H1 (cell line): ENCODE measurements at regions not wholly inside any gene's neighbourhood (a gene's known extent, or its start where the extent isn't known, plus 50 kb on each side); places are given as distances from the start of the nearest gene placed in this dataset.

ENCODE experiments used
- CTCF ChIA-PET: fragments of 300-600 bp; sonication (Branson Sonifier 250); formaldehyde crosslinking; loops from one replicate; lab custom pipeline; 2021; ENCODE audit not compliant: partially characterized antibody; lab: Charles Lee
- POLR2A ChIA-PET: fragments of 300-600 bp; sonication (Branson Sonifier 250); formaldehyde crosslinking; loops from one replicate; lab custom pipeline; 2021; ENCODE audit warnings: inconsistent platforms; ENCODE audit not compliant: partially characterized antibody; lab: Charles Lee
- DNase-seq, 2 experiments: peaks; one replicate each; pipeline versions ENCODE4 v3.0.0 to v3.0.0-alpha.2; 2010 to 2022; ENCODE audit warnings: low spot score in 2 of 2, low read depth in 1 of 2, mixed read lengths in 1 of 2
- FAIRE-seq: peaks from 2 replicates; lab custom pipeline; 2011; peaks lifted over from hg19 to GRCh38; lab: Jason Lieb, UNC
- H2AFZ ChIP-seq: 2 replicates; pipeline ENCODE4 v1.8.1; 2012; ENCODE audit warnings: low read length, inconsistent platforms
- H2AK5ac ChIP-seq: 2 replicates; pipeline ENCODE4 v1.6.1; 2013; ENCODE audit warnings: low read depth, low read length
- H2BK120ac ChIP-seq: replicated peaks from 2 replicates; pipeline ENCODE3; 2013; ENCODE audit warnings: low read depth, low read length, inconsistent platforms
- H2BK12ac ChIP-seq: 2 replicates; pipeline ENCODE4 v1.6.1; 2013; ENCODE audit warnings: low read depth, low read length
- H2BK15ac ChIP-seq: 2 replicates; pipeline ENCODE4 v1.6.1; 2013; ENCODE audit warnings: low read length
- H2BK20ac ChIP-seq: 2 replicates; pipeline ENCODE4 v1.6.1; 2013; ENCODE audit warnings: low read length
- H2BK5ac ChIP-seq: 2 replicates; pipeline ENCODE4 v1.6.1; 2013; ENCODE audit warnings: low read depth, low read length
- H3K14ac ChIP-seq: 2 replicates; pipeline ENCODE4 v1.6.1; 2013; ENCODE audit warnings: inconsistent platforms; ENCODE audit not compliant: insufficient read length
- H3K18ac ChIP-seq: 2 replicates; pipeline ENCODE4 v1.6.1; 2013; ENCODE audit warnings: low read length; ENCODE audit errors: extremely low read depth
- H3K23ac ChIP-seq: 2 replicates; pipeline ENCODE4 v1.6.1; 2013; ENCODE audit warnings: inconsistent platforms; ENCODE audit not compliant: insufficient read length
- H3K23me2 ChIP-seq: 2 replicates; pipeline ENCODE4 v1.6.1; 2013; ENCODE audit warnings: low read depth, low read length
- H3K27ac ChIP-seq: 2 replicates; pipeline ENCODE4 v1.6.1; 2011; ENCODE audit warnings: low read depth, low read length, inconsistent platforms
- H3K27me3 ChIP-seq, 4 experiments: replicated peaks in 1 of 4; 1 replicate in 1 of 4; 2 replicates in 3 of 4; pipeline versions ENCODE4 v1.6.1 to v1.8.1; 2011 to 2013; ENCODE audit warnings: low read length in 3 of 4, mild to moderate bottlenecking in 3 of 4, inconsistent platforms in 2 of 4, mixed read lengths in 2 of 4, moderate library complexity in 1 of 4; ENCODE audit not compliant: control insufficient read depth in 3 of 4, insufficient read depth in 3 of 4; ENCODE audit errors: extremely low read depth in 1 of 4
- H3K36me3 ChIP-seq, 4 experiments: 2 replicates each; pipeline versions ENCODE4 v1.6.1 to v1.8.1; 2011 to 2013; ENCODE audit warnings: mild to moderate bottlenecking in 4 of 4, low read length in 3 of 4, moderate library complexity in 2 of 4, control low read depth in 1 of 4, inconsistent platforms in 1 of 4; ENCODE audit not compliant: insufficient read depth in 4 of 4, control insufficient read depth in 2 of 4
- H3K4ac ChIP-seq: replicated peaks from 2 replicates; pipeline ENCODE3; 2013; ENCODE audit warnings: low read length, low read depth, mixed read lengths, inconsistent platforms; ENCODE audit not compliant: insufficient read length
- H3K4me1 ChIP-seq, 4 experiments: replicated peaks in 1 of 4; 1 replicate in 1 of 4; 2 replicates in 3 of 4; pipeline versions ENCODE4 v1.6.1 to v1.8.1; 2011 to 2013; ENCODE audit warnings: low read length in 3 of 4, inconsistent platforms in 2 of 4, mixed read lengths in 1 of 4; ENCODE audit not compliant: insufficient read depth in 4 of 4, control insufficient read depth in 3 of 4
- H3K4me2 ChIP-seq, 2 experiments: 2 replicates each; pipeline versions ENCODE4 v1.6.1 to v1.8.1; 2011 to 2013; ENCODE audit warnings: low read depth in 2 of 2, low read length in 2 of 2, control low read depth in 1 of 2, inconsistent platforms in 1 of 2, mild to moderate bottlenecking in 1 of 2; ENCODE audit not compliant: insufficient read depth in 1 of 2
- H3K4me3 ChIP-seq, 4 experiments: fragments of 200-600, 300-600 bp in 1 of 4; sonication (generic), shearing (Covaris generic), sonication (Bioruptor Twin) in 1 of 4; 2 replicates each; pipeline versions ENCODE4 v1.5.1 to v1.8.1; 2011 to 2016; ENCODE audit warnings: low read length in 4 of 4, low read depth in 3 of 4, control low read depth in 2 of 4, inconsistent platforms in 2 of 4, mild to moderate bottlenecking in 2 of 4, mixed read lengths in 1 of 4, moderate library complexity in 1 of 4; ENCODE audit not compliant: insufficient read depth in 2 of 4; ENCODE audit errors: extremely low read depth in 1 of 4
- H3K56ac ChIP-seq: replicated peaks from 2 replicates; pipeline ENCODE3; 2013; ENCODE audit warnings: low read depth, mild to moderate bottlenecking, mixed read lengths, low read length, inconsistent platforms; ENCODE audit not compliant: insufficient read length
- H3K79me1 ChIP-seq: 2 replicates; pipeline ENCODE4 v1.6.1; 2013; ENCODE audit warnings: low read depth, low read length, control low read depth
- H3K79me2 ChIP-seq, 2 experiments: 2 replicates each; pipeline versions ENCODE4 v1.6.1 to v1.8.1; 2012 to 2013; ENCODE audit warnings: low read length in 2 of 2, mild to moderate bottlenecking in 2 of 2, inconsistent platforms in 1 of 2; ENCODE audit not compliant: insufficient read depth in 2 of 2, control insufficient read depth in 1 of 2
- H3K9ac ChIP-seq, 4 experiments: replicated peaks in 1 of 4; 1 replicate in 1 of 4; 2 replicates in 3 of 4; pipeline versions ENCODE4 v1.6.1 to v1.8.1; 2011 to 2013; ENCODE audit warnings: low read depth in 3 of 4, low read length in 3 of 4, control low read depth in 2 of 4, mild to moderate bottlenecking in 2 of 4, moderate library complexity in 2 of 4, inconsistent platforms in 1 of 4; ENCODE audit errors: extremely low read depth in 1 of 4
- H3K9me3 ChIP-seq, 2 experiments: 2 replicates each; pipeline versions ENCODE4 v1.6.1 to v1.8.1; 2012 to 2013; ENCODE audit warnings: mild to moderate bottlenecking in 2 of 2, moderate library complexity in 2 of 2, control low read depth in 1 of 2, inconsistent platforms in 1 of 2, low read depth in 1 of 2, low read length in 1 of 2, mixed read lengths in 1 of 2; ENCODE audit not compliant: insufficient read depth in 2 of 2
- H4K20me1 ChIP-seq, 2 experiments: replicated peaks in 1 of 2; 2 replicates each; pipeline versions ENCODE3 to v1.8.1; 2011 to 2013; ENCODE audit warnings: inconsistent platforms in 2 of 2, low read length in 2 of 2, mild to moderate bottlenecking in 1 of 2; ENCODE audit not compliant: insufficient read depth in 2 of 2, control insufficient read depth in 1 of 2
- H4K5ac ChIP-seq: 2 replicates; pipeline ENCODE4 v1.6.1; 2013; ENCODE audit warnings: low read length, low read depth, mixed read lengths, inconsistent platforms; ENCODE audit not compliant: insufficient read length
- H4K8ac ChIP-seq: 2 replicates; pipeline ENCODE4 v1.8.0; 2013; ENCODE audit warnings: mild to moderate bottlenecking, moderate library complexity, low read length, inconsistent platforms; ENCODE audit not compliant: insufficient read depth; ENCODE audit errors: extremely low read depth
- H4K91ac ChIP-seq: replicated peaks from 2 replicates; pipeline ENCODE3; 2013; ENCODE audit warnings: low read length, mixed read lengths, inconsistent platforms; ENCODE audit not compliant: insufficient read length
- CBX8 ChIP-seq: fragments of 300-800, 300-1000 bp; sonication (generic); IDR thresholded peaks from 2 replicates; pipeline ENCODE4 v1.7.1; 2016; ENCODE audit warnings: low read depth, low read length, borderline replicate concordance
- CHD2 ChIP-seq: IDR thresholded peaks from 2 replicates; pipeline ENCODE4 v1.6.1; 2012; ENCODE audit warnings: low read length, improper control_type of control experiment
- EGR1 ChIP-seq: IDR thresholded peaks from 2 replicates; pipeline ENCODE4 v1.6.1; 2011; ENCODE audit warnings: low read depth, low read length, borderline replicate concordance
- GTF2F1 ChIP-seq: IDR thresholded peaks from 2 replicates; pipeline ENCODE4 v1.6.1; 2012; ENCODE audit warnings: low read depth, low read length, improper control_type of control experiment, borderline replicate concordance
- HDAC2 ChIP-seq, 2 experiments: fragments of 300-600 bp in 1 of 2; sonication (generic) in 1 of 2; IDR thresholded peaks; 2 replicates each; pipeline ENCODE4 v1.6.1; 2011 to 2012; ENCODE audit warnings: low read depth in 2 of 2, low read length in 2 of 2, mild to moderate bottlenecking in 2 of 2, moderate library complexity in 2 of 2, borderline replicate concordance in 1 of 2, inconsistent platforms in 1 of 2
- PHF8 ChIP-seq: fragments of 200-600 bp; sonication (generic); conservative IDR thresholded peaks from 2 replicates; pipeline ENCODE4 v1.7.1; 2012; ENCODE audit warnings: low read depth, mild to moderate bottlenecking, inconsistent platforms, low read length, moderate library complexity
- RFX5 ChIP-seq: IDR thresholded peaks from 2 replicates; pipeline ENCODE4 v1.6.1; 2011; ENCODE audit warnings: low read depth, low read length, improper control_type of control experiment, borderline replicate concordance
- SP2 ChIP-seq: IDR thresholded peaks from 2 replicates; pipeline ENCODE4 v1.6.1; 2012; ENCODE audit warnings: mild to moderate bottlenecking, low read length, inconsistent platforms
- TAF1 ChIP-seq: IDR thresholded peaks from 2 replicates; pipeline ENCODE4 v1.6.1; 2011; ENCODE audit warnings: mild to moderate bottlenecking, low read depth, low read length
- WGBS, 2 experiments: shearing (Covaris generic) in 1 of 2; methylation state at CpG; one replicate each; pipeline versions ENCODE4 v1.1.6 to v1.1.7; 2013 to 2015; ENCODE audit warnings: low lambda C conversion rate in 2 of 2, mixed read lengths in 2 of 2, inconsistent platforms in 1 of 2, low coverage in 1 of 2, missing lambda C conversion rate in 1 of 2; ENCODE audit not compliant: insufficient replicate concordance in 2 of 2, insufficient coverage in 1 of 2, insufficient read length in 1 of 2; ENCODE audit errors: extremely low coverage in 1 of 2, missing lambda C conversion rate in 1 of 2; 5-methylcytosine and 5-hydroxymethylcytosine counted together

GRCh38 chr4:152155070-152155469 lies 380.8 kb downstream of the FBXW7 start:
- ChIA-PET POLR2A (no interaction called here), CTCF (no interaction called here)
- no peak overlapping the region for H2BK5ac ChIP-seq
- no peak overlapping the region for H3K14ac ChIP-seq
- no peaks in the 10 kb centered on the region for H3K23me2 ChIP-seq
- no peak overlapping the region for H3K27ac ChIP-seq
- 90% methylated on average over 3 of the region's 3 CpGs; no CpG with 5 or more reads in 1 of the 2 experiments for WGBS, 2 experiments
- H3K4me3 ChIP-seq: no peak overlapping the region
- H3K4me1 ChIP-seq: no peaks in the 10 kb centered on the region
- H3K4ac ChIP-seq: no peak overlapping the region
- no peak overlapping the region for H3K9ac ChIP-seq
- H3K18ac ChIP-seq: no peak overlapping the region
- no peak overlapping the region for H4K5ac ChIP-seq
- no peak overlapping the region for H4K8ac ChIP-seq
- no peak overlapping the region for H3K23ac ChIP-seq
- no peak overlapping the region for H2BK120ac ChIP-seq
- DNase-seq (no peak), FAIRE-seq (no peak)
- no peak overlapping the region for H2BK15ac ChIP-seq
- no peaks in the 10 kb centered on the region for H3K9me3 ChIP-seq
- no peak overlapping the region for H2BK20ac ChIP-seq
- no peaks in the 10 kb centered on the region for H3K79me2 ChIP-seq
- H4K91ac ChIP-seq: no peak overlapping the region
- H3K27me3 ChIP-seq: no peaks in the 10 kb centered on the region
- H4K20me1 ChIP-seq: no peaks in the 10 kb centered on the region
- H3K79me1 ChIP-seq: no peaks in the 10 kb centered on the region
- no peak overlapping the region for H2AFZ ChIP-seq
- H3K56ac ChIP-seq: no peak overlapping the region
- H3K36me3 ChIP-seq: no peaks in the 10 kb centered on the region
- TF ChIP-seq TAF1 (no peak), HDAC2 (IDR thresholded peaks at IDR 0.05; ENCODE audit: borderline replicate concordance in 1 of 2, low read depth in 2 of 2, low read length in 2 of 2) (no peak), CBX8 (no peak), GTF2F1 (no peak), EGR1 (no peak), RFX5 (no peak), CHD2 (no peak), SP2 (no peak), PHF8 (no peak)
- TF ChIP-seq, all 59 proteins: peak for 0
- Histone ChIP-seq H2AK5ac (no peak overlapping the region), H2BK12ac (no peak overlapping the region), H3K4me2 (no peak overlapping the region)
